HG03045 (cell line): ENCODE measurements at regions not wholly inside any gene's neighbourhood (a gene's known extent, or its start where the extent isn't known, plus 50 kb on each side); places are given as distances from the start of the nearest gene placed in this dataset.

Experiments used
- ATAC-seq: cut with Tn5 transposase; IDR thresholded peaks from one replicate; pipeline ENCODE4 v1.9.1; 2021; ENCODE audit warnings: mild to moderate bottlenecking, moderate library complexity; ENCODE audit not compliant: unreplicated experiment

DNA sequence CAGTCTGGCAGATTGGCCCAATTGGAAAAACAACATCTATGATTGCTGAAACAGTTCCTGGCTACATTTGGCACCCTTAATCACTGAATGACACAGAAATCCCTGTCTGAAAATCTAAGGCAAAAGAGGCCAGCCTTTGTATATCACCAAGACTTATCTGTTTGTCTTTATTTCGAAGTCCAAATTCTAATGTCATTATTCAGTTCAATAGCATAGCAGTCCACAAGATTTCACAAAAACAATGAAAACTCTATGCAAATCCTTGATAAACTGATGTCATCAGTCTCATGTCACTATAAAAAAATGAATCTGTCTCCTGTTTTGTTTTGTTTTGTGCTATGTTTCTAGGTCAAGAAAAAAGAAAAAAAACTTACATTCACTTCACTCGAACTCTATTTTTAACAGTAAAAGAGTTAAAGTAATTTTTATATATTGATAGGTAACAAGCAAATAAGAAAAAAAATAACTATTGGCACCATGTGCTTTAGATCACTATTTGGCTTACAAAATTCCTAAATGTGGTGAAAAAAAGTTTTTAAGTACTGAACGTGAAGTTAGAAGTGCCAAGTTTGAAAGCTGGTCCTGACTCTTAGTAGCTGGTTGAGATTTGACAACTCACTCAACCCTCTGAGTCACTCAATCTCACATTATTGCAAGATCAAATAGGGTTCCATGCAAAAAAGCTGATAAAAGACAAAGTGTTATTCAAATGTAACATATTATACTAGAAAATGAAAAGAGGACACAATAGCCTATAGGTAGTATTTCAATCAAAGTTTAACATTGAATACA, 359.3 kb downstream of the IRS1 start:
- no peak for ATAC-seq

DNA sequence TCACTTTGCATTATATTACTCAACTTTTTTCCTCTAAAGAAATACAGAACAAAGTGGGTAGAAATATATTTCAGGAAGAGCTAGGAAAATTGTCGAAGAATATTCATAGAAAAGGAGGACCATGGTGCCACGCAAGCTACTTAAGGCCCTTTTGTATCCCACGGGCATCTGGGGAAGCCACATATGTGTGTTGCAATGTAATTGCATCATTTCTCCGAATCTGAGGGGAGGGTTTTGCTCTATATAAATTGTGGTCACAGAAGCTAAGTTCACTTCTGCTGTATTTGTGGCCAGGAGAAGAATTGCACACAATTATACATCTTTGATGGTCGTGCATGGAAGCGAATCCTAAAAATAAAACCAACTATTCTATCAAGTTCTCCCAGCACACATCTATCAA, 360.3 kb downstream of the IRS1 start:
- no peak for ATAC-seq

DNA sequence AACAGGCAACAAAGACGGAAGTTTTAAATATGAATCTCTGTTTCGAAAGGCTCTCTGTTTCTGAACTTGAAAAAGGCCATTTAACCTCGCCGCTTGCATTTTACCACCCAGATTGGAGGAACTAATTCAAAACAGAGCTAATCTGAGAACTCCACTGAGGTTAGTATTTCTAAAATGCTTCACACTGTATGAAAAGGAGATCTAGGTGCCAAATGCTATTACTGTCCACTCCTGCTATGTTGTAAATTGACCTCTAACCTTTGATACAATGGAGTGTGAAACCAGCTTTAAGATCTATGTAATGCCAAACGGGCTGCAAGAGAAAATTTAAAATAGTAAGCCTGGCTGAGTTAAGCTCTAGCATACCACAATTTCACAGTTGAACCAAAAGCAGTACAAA, 364.5 kb downstream of the IRS1 start:
- no peak for ATAC-seq

DNA sequence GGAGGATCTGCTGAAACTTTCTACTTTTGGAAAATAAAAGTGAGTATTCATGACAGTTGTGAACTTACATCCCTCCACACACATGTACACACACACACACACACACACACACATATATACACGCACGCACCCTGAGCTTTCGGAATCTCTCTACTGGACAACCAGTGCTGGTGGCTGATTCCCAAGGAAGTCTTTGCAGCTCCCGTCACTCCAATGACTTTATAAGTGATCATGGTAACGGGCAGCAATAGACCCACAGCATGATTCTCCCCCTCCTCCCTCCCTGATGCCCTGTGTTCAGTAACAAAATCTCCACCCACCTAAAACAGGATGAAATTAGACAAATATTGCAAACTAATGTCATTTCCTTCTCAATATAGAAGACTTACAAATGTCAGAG, 364.9 kb downstream of the IRS1 start:
- ATAC-seq: no peak

DNA sequence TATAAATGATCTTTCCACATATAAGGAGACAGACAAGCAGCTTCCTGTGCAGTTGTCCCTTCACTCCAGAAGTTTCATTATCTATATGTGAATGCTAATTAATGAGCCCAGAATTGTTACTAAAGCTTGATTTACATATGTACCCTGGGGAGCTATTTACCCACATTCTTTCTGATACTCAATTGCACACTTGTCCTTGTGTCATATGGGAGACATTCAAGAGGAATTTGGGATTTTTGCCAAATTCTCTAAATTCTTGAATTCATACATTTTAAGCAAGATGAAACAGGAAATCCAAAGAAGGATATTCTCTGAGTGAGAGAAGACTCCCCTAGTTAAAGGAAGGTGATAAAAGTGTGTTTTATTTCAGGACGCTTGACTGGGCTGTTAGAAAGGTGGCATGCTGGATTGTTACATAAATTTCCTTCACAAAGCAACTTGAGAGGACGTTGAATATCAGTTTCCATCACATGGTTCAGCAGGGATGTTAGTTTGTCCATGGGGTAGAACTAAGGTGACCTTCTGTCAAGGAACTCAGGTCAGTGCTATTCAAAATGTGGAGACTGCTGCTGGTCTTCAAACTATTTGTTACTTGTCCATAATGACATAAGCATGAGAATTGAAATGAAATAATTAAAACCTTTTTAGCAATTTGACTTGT, 368.2 kb downstream of the IRS1 start:
- no peak for ATAC-seq

DNA sequence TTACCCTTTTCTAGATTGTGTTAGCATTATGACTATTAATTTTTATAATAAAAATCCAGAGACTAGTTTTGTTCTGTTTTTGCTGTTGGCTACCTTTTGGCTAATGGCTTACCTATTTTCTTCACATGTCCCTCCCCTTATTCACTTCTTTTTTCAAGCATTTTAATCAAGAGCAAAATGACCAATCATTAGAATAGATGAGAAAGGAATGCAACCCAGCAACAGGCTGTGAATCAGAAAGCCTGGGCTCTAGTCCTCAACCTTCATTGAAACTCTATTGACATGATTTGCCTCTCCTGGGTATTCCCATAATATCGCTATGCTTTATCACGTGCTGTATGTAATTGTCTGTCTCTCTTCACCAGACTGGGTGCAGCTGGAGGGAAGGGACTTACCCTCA, 370.1 kb downstream of the IRS1 start:
- no peak for ATAC-seq

DNA sequence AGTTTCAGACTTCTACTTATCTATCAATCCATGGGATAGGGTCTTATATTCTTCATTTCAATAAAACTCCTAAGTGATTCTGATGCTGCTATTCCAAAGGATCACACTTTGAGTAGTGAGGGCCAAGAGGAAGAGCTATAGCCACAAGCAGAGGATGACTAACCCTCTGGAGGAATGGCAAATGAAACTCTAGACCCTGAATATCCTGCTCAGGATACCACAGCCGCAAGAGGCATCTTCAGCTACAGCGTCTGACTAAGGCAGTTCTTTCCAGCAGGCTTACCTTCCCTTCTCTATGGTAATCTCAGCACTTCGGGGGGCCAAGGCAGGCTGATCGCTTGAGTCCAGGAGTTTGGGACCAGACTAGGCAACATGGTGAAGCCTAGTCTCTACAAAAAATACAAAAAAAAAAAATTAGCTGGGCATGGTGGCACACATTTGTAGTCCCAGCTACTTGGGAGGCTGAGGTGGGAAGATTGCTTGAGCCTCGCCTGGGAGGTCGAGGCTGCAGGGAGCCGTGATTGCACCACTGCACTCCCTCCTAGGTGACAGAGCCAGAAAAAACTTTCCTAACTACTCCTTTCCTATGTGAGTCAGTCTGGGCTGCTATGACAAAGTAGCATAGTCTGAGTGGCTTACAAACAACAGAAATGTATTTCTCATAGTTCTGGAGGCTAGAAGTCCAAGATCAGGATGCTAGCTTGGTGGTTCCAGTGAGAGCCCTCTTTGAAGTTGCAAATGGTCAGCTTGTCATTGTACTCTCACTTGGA, 371.9 kb downstream of the IRS1 start:
- ATAC-seq: no peak

DNA sequence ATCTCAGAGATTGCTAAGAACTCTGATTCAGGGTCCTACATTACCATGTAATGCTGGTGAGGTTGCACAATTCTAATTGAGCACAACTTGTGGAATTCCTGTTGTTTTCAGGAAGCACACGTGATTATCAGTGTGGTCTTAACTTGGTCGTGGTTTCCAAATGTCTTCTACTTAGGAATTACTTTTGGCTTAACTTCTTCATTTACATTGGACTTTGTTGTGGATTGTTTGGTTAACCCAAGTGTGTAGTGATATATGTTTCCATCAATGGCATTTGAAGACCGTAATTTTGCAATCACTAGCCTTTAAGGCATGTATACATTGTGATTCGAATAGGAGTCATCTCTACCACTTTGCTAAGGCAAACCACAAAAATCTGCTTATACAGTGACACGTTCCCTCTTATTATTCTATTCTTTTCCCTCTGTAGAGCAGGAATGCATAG, 373.3 kb downstream of the IRS1 start:
- ATAC-seq: no peak

DNA sequence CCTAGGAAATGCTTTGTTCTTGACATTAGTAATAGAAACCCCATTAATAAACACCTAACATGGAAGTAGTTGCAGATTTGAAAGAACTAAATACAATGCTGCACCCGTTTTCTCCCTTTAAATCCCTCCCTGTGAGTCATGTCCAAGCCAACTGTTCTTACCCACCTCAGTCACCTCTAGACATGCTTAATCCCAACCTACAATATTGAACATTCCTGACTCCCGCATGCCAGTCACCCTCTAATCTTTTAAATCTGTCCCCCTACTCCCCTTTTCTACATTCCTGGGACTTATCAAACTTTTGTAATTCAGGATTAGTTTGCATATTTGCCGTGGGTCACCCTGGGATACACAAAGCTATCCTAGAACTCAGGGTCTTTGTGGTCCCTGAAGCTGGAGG, 374.6 kb downstream of the IRS1 start:
- no peak for ATAC-seq

DNA sequence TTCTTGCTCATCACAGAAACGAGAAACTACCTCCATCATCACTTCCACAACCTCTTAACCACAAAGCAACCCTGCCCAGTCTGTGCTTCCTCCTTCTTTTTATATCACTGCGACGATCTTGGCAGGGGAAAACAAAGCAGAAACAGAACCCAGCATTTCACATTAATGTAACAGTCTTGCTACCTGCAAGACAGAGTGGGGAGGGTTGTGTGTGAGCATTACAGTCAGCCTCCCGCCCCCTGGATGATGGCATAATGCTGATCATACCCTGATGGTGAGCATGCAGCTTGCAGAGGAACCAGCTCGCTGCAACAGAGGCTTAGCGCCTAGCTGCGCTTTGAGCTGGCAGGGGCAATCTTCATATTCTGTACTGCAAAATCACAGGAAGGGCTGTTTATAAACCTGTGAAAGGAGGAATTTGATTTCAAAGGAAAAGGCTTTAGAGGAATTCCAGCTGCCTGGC, 376.1 kb downstream of the IRS1 start:
- ATAC-seq: peak; percentile 59

DNA sequence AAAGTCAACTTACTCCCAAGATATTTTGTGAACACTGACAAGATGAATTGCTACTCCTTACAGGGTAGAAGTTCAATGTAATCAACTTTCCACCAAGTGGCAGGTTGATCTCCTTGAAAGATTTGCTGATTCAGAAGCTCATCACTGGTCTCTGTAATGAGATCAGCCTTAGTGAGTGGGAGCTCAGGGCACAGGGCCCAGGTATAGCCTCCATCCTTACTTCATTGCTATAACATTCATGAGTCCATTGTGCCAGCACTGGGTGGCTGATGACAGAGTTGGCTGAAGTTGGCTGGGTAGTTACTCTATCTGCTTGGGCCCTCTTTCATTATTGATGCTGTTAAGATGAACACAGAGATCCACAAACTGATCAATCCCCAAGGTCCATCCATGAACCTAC, 379.0 kb downstream of the IRS1 start:
- ATAC-seq: no peak

DNA sequence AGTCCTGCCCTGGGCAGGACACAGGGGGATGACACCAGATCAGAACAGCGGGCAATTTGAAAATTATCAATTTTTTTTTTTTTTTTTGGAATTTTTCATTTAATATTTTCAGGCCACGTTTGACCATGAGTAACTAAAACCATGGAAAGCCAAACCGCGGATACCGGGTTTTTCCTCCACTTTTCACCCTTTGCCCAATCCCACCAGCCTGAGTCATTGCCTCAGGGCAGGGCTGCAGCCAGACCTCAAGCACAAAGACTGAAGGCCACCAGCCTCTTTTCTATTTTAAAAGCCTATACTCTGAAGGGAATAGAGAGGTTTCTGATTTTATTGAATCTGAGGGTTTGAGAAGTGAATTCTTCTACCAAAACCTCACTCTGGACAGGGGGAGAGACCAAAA, 381.1 kb downstream of the IRS1 start:
- no peak for ATAC-seq

DNA sequence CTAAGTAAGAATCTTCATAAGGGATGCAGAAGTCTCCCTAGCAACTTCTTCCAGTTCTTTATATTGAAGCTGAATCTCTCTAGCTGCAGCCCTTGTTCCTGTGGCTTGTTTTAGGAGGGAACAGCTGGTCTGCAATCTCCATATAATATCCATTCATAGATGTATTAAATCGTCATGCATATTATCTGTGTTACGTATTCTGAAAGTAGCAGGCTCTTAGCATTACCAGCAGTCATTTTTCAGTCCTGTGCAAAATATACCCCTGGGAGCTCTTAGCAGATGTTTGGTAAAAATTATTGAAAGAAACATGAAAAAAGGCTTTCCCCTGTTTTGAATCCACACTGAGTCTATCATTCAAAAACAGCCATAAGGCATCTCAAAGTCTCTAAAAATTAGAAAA, 385.3 kb downstream of the IRS1 start:
- ATAC-seq: no peak

DNA sequence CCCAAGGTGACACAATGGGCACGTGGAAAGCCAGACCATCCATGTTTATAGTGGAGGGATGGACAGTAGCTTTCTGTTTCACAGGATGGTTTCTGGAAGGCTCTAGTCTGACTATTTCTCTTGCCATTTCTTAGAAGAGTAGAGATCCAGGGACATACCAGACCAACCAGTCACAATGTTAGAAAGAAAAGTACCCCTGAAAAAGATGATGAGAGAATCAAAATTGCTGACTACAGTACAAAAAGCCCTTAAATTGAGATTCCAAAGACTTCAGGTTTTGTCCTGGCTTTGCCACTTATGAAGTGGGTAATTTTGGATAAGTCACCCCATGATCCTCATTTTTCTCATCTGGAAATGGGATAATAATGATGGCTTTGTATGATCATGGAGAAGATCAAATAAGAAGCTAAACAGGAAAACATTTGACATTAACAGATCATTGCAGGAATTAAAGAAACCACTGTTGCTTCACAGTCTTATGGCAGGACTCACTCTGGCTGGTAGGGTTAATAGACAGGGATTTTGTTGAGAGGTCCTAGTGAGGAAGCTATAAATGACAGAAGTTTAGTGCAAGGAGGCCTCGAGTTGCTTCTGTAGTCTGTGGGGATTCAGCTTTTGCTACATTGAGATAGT, 386.0 kb downstream of the IRS1 start:
- no peak for ATAC-seq

DNA sequence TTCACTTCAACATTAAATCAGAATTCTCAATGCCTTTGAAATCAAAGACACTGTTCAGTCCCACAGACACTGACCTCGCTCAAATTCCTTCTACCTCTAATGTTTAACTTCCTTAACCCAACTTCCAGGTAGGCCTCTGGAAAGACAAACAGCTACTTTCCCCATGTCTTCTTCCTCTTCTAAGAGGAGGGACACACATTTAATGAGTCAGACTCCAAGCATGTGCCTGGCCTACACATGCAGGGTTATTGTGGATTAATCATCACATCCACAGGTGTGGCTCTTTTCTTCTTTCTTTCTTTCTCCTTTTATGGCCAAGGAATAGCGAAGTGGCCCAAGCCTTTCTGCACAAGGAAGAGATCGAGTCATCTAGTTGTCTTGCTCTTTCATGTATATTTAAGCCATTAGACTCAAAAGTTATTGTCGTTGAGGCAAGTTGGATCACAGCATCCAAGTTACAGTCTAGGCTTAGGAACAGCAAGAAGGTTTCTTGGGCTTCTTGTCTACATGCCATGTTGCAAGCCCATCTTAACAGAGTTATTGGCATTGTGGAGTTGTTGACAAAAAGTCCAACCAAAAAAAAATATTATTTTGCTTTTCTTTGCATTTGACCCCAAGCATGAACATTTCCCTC, 387.8 kb downstream of the IRS1 start:
- ATAC-seq: no peak

DNA sequence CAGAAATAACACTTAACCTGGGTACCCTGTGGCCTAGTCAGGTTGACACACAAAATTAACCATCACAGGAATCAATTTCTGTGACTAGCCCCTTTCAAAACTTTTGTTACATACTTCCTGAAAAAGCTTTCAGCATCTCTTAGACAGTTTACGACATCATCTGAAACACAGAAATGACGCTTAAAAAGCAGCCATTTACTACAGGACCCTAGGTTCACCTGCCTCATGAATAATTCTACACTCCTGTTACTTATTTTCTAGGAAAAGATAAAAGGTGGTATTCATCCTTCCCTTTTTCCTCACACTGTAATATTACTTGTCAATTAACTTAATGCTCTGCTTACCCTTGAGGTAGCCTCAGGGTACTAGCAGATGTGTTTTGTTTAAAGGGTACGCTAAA, 388.4 kb downstream of the IRS1 start:
- ATAC-seq: no peak

DNA sequence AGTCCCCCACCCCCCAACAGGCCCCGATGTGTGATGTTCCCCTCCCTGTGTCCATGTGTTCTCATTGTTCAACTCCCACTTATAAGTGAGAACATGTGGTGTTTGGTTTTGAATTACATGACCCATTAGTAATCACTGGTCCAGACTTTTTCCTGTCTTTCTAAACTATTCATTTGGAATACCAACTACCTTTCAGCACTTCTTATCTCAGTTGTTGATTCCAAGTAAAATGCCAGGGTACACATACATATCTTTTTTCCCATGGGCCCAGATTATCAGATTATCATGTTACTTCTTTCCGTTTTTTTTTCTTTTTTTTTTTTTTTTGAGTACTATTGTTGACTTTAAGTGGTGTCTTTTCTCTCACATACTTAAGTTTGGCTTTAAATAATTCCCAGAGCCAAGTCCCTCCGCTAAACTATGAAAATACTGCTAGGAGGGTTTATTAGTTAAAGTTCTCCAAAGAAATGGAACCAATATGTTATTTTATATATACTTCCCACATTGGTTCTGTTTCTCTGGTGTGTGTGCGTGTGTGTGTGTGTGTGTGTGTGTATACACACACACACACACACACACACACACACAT, 389.3 kb downstream of the IRS1 start:
- no peak for ATAC-seq

DNA sequence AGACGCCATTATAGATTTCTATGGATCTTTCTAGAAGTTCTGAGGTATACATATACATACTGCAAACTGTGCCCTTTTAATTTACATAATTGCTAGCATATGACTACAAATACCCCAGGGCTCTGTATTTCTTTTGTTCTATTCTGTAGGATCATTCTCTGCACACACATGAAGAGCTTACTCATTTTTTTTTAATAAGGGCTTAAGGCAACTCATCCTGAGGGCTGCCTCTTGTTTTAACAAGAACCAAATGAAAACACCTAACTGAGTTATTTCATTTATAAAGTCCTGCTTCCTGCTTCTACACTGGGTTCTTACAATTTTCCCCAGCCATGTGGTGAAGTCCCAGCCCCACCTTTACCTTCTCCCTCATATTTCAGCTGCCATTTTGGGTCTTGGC, 390.5 kb downstream of the IRS1 start:
- ATAC-seq: no peak

DNA sequence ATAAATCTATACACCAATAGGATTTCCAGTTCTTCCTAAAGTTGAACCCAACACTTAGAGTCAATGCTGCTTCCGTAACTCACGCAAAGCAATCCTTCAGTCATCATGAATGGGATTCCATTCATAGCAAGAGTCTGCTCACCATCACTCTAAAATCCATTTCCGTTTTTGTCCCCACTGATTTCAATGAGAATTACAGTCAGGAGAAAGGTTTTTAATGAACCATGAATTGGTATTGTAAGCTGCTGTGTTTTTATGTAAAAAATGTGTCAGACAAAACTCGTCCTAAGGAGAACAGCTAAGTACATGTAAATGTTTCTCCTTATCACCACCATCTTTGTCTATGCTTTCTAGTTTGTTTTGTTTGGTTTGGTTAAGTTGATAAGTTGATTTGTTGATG, 391.5 kb downstream of the IRS1 start:
- ATAC-seq: no peak

DNA sequence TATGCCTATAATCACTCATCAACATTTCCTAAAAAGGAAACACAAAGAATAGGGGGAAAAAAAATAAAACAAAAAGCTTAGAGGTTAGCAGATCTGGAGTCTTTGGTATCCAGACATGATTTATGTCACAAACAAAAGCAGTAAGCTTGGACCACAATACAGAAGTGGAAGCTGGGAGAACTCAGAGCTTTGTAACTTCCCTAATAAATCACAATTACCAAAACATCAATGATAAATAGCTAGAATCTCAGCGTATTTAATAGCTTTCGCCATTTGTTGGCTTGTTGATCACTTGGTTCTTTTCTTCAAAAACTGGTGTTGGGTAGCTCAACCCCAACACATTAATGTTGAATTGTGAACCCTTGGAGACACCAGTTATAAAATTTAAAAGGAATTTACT, 392.5 kb downstream of the IRS1 start:
- no peak for ATAC-seq

DNA sequence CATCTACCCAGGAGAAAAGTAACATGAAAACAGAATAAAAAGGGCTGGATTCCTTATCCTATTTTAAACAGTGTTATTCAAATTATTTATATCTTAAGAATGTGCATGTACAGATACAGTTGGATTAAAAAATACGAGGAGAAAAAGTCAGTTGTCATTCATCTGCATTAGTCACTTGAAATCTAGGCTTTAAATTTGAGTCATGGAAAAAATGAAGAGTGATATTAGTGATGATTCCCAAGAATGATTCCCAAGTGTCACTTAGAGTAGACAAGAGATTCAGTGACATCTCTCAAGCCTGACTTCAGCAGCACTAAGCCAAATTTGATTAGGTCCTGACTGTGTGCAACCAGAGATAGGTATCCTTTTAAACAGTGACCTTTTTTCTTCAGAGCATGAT, 394.2 kb downstream of the IRS1 start:
- no peak for ATAC-seq
